ENCODE measurements at regions not wholly inside any gene's neighbourhood (a gene's known extent, or its start where the extent isn't known, plus 50 kb on each side); places are given as distances from the start of the nearest gene placed in this dataset.

DNA sequence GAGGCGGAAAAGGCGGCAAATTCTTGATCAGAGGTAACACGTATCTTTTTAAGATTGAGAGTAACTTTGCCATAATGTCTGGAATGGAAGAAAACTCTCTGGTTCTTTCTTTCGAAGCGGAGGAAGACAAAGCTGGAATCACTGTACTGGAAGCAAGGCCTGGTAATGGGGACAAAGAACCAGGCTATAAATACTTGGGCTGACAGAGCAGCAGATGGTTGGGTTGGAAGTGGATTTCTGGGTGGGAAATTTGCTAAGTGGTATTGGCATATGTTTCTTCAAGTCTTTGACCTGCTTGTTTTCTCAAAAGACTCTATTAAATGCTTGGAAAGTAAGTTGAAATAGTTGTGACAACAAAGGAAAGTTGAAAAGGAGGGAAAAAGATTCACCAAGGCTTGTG is 87.3 kb upstream of the SFMBT2 start:
- TF ChIP-seq, protein P1, sequence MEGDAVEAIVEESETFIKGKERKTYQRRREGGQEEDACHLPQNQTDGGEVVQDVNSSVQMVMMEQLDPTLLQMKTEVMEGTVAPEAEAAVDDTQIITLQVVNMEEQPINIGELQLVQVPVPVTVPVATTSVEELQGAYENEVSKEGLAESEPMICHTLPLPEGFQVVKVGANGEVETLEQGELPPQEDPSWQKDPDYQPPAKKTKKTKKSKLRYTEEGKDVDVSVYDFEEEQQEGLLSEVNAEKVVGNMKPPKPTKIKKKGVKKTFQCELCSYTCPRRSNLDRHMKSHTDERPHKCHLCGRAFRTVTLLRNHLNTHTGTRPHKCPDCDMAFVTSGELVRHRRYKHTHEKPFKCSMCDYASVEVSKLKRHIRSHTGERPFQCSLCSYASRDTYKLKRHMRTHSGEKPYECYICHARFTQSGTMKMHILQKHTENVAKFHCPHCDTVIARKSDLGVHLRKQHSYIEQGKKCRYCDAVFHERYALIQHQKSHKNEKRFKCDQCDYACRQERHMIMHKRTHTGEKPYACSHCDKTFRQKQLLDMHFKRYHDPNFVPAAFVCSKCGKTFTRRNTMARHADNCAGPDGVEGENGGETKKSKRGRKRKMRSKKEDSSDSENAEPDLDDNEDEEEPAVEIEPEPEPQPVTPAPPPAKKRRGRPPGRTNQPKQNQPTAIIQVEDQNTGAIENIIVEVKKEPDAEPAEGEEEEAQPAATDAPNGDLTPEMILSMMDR (IDR thresholded peaks at IDR 0.05), result no peak
- TF ChIP-seq POLR2A (IDR thresholded peaks at IDR 0.05), result no peak
- no peak for TF ChIP-seq EP300 (IDR thresholded peaks at IDR 0.05)

All from tibial nerve (tissue), 4 donors.